ENCODE measurements at regions not wholly inside any gene's neighbourhood (a gene's known extent, or its start where the extent isn't known, plus 50 kb on each side); places are given as distances from the start of the nearest gene placed in this dataset.

GRCh38 chr1:224554620-224555259, 61.4 kb upstream of the CNIH3 start:
- TF ChIP-seq POLR2A (IDR thresholded peaks at IDR 0.05) = no peak
- no peak for TF ChIP-seq EP300 (IDR thresholded peaks at IDR 0.05)
- no peak for TF ChIP-seq CTCF (IDR thresholded peaks at IDR 0.05)
- no peak for TF ChIP-seq POLR2AphosphoS5 (IDR thresholded peaks at IDR 0.05)
